ENCODE measurements at regions not wholly inside any gene's neighbourhood (a gene's known extent, or its start where the extent isn't known, plus 50 kb on each side); places are given as distances from the start of the nearest gene placed in this dataset.

- TF ChIP-seq, protein P1, sequence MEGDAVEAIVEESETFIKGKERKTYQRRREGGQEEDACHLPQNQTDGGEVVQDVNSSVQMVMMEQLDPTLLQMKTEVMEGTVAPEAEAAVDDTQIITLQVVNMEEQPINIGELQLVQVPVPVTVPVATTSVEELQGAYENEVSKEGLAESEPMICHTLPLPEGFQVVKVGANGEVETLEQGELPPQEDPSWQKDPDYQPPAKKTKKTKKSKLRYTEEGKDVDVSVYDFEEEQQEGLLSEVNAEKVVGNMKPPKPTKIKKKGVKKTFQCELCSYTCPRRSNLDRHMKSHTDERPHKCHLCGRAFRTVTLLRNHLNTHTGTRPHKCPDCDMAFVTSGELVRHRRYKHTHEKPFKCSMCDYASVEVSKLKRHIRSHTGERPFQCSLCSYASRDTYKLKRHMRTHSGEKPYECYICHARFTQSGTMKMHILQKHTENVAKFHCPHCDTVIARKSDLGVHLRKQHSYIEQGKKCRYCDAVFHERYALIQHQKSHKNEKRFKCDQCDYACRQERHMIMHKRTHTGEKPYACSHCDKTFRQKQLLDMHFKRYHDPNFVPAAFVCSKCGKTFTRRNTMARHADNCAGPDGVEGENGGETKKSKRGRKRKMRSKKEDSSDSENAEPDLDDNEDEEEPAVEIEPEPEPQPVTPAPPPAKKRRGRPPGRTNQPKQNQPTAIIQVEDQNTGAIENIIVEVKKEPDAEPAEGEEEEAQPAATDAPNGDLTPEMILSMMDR (IDR thresholded peaks at IDR 0.05), result no peak
- TF ChIP-seq POLR2A (IDR thresholded peaks at IDR 0.05), result no peak
Observed at GRCh38 chr5:72558046-72558336, 50.8 kb upstream of the ZNF366 start.
